HG02610 (cell line): ENCODE measurements at regions not wholly inside any gene's neighbourhood (a gene's known extent, or its start where the extent isn't known, plus 50 kb on each side); places are given as distances from the start of the nearest gene placed in this dataset.
"Not testable (repeated sequence)": the region's sequence is repeated elsewhere in the genome, so short reads cannot be mapped to it uniquely, and the experiment has no call there.

Experiments used
- ATAC-seq: cut with Tn5 transposase; IDR thresholded peaks from one replicate; pipeline ENCODE4 v1.9.1; 2021; ENCODE audit warnings: mild to moderate bottlenecking, moderate library complexity; ENCODE audit not compliant: unreplicated experiment

DNA sequence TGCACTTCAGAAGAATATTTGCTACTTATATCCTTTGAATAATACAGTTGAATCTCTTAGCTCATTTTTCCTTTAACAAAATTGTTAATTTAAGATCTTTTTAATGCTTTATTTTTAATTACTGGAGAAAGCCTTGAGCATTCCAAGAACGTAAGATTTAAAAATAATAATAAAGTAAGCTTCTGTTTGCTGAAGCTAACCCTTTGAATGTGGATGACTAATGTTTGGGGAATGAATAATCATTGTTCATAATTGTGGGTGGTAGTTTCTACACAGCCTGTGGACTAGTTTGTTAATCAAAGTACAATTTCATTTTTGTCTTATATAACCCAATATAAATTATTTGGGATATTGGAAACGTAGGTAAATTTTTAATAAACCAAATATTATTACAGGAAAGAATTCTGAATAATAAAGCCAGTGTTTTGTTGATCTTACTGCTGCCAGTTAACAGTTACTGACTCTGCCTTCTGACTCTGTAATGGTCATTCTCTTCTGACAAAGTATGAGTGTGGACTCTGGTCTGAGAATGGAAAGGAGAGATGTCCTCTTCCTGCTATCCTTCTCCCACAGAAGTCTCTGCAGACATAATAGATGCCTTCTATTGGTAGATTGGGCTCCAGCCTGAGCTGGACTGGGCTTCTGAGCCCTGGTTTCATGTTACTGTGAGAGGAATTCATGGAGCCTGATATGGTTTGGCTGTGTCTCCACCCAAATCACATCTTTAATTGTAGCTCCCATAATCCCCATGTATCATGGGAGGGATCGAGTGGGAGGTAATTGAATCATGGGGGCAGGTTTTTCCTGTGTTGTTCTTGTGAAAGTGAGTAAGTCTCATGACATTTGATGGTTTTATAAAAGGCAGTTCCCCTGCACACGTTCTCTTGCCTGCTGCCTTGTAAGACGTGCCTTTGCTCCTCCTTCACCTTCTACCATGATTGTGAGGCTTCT lies 292.7 kb upstream of the SLC39A10 start:
- ATAC-seq = no peak

DNA sequence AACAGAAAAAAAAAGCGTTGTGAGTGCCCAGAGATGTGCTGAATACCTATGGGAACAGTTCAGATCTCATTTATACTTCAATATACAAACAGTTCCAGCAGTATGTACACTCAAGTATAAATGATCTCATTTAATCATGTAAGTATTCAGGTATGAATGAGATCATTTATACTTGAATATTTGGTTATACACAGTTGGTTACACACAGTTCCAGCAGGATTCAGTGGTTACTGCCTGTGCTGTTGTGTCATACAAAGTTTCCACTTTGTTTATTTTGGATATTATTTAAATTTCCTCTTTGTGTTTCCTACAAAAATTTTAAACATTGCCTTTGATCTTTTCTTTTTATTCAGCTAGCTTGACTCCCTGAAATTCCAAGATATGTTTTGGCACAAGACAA lies 293.5 kb upstream of the SLC39A10 start:
- no peak for ATAC-seq

DNA sequence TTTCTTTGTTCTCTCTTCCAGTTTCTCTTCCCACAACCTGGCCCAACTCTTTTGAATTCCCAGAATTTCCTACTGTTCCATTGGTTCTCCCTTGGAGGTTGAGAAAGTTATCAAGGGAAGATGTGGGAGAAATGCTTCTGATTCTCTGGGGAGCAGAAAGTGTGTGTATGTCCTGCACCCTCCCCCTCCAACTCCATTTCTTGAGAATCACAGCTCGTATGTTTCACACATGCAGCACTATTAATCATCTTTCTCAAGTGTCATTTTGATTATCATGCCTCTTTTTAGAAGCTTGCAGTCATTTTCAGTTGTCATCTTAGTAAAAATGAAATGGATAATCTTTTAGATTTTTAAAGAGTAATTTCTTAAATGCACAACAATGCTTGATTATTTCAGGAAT lies 296.8 kb upstream of the SLC39A10 start:
- no peak for ATAC-seq

DNA sequence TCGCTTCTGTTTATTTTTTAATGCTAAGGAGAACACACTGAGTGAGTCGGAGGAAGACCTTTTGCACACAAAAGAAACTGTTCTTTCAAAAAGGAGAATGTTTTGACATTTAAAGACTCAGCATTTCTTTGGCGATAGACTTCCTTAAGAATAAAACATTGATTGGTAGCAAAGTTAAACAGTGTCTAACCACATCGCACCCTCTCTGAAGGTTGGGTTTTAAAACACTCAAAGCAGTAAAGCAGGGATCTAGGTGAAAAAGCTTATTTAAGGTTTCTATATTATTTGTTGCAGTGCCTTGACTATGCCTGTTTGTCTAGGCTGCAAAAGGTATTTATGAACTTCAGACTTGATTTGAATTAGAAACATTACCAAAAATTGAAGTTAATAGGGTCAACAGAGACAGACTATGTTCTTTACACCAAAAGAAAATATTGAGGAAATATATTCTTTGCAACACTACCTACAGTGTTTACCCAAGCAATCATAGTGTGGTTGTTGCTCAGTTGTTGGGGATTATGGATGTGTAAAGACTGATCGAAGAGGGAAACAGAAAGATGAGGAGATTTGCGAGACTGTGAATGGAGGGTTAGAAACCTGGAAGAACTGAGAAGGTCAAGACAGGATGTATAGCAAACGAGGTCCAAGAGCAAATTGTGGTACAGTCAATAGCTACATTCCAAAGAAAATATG lies 297.8 kb upstream of the SLC39A10 start:
- ATAC-seq = no peak

DNA sequence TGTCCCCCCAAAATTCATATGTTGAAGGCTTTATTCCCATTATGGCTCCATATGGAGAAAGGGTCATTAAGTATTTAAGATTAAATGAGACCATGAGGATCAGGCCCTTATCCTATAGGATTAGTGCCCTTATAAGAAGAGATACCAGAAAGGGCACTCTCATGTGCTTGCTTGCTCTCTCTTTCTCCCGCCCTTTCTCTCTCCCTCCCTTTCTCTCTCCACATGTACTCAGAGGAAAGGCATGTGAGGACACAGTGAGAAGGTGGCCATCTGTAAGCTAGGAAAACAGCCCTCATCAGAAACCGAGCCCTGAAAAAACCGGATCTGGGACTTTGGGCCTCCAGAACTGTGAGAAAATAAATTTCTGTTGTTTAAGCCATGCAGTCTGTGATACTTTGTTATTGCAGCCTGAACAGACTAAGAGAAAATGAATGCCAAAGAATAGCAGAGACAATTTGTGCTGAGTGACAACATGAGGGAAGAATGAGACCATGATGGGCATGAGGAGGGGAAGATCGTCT lies 300.0 kb upstream of the SLC39A10 start:
- no peak for ATAC-seq

DNA sequence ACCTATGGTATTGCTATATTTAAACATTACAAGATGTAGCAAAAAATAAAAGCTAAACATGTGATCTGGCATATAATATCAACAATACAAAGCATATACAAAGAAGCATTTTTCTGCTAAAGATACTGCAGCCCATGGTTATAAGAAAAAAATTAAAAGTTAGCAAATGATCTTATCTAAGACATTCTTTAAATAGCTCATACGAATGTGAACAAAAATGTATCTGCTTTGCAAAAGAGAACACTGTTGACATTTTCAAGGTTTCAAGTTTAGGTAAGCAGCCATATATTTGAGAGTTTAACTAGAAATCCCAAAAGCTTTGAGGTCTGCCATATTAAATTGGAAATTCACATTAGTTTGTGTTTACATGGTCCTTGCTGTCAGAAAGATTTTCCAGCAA lies 301.0 kb upstream of the SLC39A10 start:
- no peak for ATAC-seq

DNA sequence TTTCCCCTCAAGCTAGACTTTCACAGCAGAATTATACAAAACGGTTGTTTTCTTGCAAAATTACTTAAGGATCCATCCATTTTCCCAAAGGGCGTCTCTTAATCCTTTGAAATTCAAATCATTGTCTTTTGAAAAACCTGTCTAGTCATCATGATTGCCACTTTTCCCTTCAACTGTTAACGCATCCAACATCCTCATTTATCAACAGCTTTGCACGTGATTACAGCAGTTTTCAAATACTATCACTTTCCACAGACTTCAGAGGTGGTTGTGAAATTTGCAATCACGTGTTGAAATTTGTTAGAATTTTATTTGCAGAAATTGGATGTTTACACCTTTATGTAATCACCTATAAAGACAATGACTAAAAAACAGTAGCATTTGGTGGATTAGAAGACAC lies 304.4 kb upstream of the SLC39A10 start:
- no peak for ATAC-seq

DNA sequence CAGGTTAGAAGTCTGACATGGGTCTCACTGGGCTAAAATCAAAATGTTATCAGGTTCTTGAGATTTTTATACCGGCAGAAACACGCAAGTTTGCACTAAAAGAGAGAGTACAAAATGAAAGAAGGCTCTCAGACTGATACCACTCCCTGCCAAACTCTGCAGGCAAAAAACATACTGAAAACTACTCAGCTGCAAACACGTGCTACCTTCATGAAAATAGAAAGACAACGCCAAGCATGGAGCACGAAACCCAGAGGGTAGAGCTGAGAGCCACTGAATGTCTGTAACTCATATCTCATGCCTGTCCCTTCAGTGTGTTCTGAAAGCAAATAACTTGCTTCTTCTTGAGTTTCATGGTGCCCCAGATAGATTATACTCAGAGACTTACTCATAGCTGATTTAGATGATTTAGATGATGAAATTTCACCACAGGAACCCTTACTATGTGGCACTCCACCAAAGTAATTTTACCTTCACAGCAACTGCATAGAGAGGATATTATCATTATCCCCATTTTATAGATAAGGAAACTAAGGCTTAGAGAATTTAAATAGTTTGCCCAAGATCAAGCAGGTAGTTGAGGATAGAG lies 313.0 kb upstream of the SLC39A10 start:
- ATAC-seq = no peak

DNA sequence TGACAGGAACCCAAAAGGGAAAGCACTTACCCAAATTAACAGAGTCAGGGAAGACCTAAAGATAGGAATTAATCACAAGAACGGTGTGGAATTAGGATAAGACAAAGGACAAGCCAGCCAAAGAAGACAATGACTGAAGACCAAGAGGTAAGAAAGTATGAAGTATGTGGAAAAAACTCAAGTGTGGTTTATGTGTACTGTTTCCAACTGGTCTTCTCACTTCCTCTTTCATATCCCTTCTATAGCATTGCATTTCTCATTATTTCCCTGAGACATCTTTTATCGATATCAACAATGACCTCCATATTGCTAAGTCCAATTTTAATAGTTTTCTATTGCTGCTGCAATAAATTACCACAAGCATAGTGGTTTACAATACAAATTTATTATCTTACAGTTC lies 313.5 kb upstream of the SLC39A10 start:
- ATAC-seq = no peak

DNA sequence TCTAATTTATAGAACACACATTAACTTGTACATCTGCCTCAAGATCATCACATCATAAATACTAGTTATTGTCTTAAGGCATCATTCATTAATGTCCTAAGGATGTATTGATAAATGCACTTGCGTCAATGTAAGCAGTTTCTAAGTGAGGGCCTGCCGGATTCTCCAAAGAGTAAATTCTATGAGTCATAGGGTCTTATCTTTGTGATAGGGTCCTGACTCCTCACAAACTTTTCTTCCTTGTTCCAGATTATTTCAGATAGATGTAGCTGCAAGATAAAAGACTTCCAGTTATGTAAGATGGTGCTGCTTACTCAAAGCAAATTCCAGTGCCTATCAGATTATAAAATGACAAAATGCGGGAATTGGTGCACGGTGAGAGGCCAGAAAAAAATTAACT lies 315.0 kb upstream of the SLC39A10 start:
- no peak for ATAC-seq

DNA sequence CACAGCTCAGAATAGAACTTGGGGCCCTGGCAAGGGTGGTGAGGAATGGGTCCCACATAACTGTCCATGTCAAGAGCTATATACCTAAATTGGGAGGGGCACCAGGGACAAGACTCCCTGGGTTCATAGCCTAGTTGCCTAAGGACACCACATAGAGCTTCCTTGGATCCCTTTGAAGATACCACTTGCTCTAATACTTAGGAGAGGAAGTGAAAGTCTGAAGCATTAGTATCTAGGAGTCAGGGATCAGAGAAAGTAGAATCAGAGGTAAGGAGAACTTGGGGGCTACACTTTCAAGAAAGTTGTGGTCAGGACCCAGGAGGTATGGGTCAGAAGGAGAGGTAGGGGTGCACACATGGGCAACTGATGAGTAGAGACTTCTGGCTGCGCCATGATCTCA lies 318.2 kb upstream of the SLC39A10 start:
- no peak for ATAC-seq

DNA sequence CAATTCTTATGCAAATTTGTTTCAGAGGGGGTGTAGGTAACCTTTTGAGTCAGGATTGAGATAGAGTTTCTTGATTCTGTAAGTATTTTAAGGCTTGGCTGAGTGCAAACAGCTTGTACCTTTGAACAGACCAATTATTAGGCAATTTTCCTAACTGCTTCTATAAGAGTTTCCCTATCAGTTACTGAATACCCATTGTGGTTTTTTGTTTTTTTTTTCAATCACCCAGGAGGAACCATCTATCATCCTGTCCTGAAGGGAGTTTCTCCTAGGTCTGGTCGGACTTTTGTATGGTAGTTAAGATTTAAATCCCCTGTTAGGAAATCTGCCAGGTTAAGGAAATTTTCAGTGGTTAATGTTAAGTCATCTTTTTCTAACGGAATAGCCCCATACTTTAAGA lies 319.4 kb upstream of the SLC39A10 start:
- ATAC-seq = peak; percentile 74

DNA sequence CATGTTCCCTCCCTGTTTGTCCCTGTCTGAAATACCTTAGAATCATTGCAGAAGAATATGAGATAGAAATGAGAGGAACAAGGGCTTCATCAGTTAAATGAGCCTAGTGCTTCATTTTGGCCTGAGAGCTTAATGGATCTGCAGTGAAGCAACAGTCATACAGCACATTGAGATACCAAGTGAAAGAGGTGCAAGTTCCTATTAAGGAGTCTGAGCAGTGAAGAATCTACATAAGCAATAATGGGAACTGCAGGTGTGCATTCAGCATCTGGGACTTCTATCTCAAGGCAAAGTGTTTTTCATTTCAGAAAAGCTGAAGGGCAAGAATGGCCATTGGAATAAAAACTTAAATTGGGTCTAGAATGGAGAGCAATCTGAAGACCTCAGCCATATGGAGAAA lies 323.2 kb upstream of the SLC39A10 start:
- peak; percentile 36 for ATAC-seq

DNA sequence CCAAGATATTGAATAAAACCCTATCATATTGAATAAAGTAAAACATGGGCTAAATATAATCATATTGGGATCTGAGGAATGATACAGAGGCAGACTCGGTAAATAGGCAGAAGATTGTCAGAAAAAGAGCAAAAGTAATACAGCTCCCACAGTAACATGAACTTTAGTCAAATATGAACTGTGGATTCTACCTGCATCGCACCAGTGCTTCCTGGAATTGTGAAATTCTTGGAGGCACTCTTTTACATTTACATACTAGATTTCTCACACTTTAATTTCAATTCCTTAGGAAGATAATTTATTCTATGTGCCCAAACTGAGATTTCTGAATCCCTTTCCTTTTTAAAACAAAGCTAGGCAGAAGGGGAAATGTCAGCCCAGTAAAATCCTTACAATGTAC lies 325.1 kb upstream of the SLC39A10 start:
- ATAC-seq = no peak

DNA sequence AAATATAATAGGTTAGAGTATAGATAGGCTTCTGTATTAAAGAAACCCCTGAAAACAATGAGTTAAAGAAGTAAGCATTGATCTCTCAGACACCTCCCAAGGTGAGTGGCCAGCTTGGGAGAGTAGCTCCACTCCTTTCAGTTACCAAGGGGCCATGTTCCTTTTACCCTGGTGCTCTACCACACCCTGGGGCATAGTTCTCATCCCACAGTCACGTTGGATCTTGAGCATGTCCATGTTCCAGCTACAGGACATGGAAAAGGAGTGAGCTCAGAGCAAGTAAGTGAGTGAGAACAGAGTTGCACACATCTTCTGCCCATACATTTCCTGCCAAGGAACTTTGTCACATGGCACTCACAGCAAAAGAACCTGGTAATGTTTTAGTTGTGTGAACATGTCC lies 325.9 kb upstream of the SLC39A10 start:
- ATAC-seq = no peak

DNA sequence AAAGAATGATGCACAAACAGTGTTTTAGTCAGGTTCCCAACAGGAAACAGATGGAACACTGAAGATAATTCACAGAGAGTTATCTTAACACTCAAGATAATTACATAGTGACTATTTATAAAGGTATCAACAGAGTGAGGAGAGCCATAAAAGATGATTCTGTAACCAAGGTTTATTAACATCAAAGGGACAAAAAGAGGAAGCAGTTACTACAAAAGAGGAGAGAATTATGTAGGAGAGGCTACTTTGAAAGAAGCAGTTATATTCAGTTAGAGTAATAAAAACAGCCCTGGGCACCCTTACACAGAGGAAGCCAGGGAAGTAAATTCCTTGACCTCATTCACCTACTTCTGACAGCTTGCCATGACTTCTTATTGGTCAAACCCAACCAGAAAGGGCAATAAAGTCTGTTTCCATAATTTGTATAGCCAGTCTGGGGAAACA lies 326.5 kb upstream of the SLC39A10 start:
- no peak for ATAC-seq

DNA sequence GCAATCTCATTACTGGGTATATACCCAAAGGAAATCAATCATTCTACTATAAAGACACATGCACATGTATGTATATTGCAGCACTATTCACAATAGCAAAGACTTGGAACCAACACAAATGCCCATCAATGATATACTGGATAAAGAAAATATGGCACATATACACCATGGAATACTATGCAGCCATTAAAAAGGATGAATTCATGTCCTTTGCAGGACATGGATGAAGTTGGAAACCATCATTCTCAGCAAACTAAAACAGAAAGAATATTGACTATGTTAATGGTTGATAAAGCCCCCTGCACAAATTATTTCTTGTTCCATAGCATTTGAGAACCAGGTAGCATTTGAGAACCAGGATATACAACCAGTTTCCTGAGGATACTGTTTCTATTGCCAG lies 327.2 kb upstream of the SLC39A10 start:
- not testable (repeated sequence) for ATAC-seq

DNA sequence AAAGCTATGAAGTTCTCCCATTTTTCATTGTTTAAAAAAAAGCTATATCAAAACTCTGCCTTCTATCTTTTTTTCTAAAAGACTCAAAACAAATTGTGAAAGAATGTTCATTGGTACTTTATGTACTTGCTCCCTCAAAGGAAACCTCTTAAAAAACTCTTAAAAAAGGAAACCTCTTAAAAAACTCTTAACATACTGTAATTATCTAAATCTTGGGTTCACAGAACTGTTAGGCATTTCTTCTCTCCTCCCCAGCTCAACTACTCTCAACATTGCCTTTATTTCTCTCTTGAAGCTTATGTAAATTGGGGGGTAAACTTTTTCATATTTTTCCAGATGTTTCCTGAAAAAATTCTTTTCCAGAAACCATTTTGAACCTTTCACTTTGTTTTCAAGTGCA lies 330.5 kb upstream of the SLC39A10 start:
- ATAC-seq = no peak

DNA sequence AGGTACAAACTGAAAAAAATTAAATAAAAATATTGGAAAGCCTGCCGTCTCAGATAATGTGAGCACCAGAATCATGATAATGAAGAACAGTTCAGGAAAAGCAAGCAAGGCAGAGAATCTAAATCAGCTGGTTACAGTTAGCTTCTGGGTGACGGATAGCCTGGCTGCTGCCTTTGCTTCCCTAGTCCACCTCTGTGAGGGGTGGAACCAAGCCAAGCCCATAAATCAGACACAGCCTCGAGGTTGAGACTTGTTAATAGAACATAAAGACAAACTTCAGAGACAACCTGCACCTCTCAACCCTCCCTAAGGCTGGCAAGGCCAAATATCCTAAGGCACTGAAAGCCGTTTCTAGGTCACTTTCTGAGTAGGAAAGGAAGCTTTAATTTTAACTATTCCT lies 334.7 kb upstream of the SLC39A10 start:
- ATAC-seq = no peak

DNA sequence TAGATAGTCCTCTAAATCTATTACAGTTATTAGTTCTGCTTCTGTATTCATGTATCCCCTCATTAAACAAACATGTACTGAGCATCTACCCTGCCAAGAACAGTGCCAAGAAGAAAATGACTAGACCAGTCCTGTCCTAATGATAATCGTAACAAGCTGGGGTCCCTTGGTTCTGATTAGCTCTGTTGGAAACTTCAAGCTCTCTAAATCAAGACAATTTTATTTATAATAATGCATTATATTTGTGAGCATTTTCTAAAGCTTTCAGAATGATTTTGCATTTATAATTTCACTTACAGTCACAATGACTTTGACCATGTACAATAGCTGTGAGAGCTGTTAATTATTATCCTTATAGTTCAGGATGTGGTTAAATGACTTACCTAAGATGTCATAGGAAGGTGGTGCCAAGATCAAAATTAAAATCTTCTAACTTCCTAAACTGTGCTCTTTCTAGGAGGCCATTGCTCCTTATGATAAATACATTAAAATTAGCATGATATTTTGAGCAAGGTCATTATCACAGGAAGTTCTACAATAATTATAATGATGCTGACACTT lies 336.5 kb upstream of the SLC39A10 start:
- ATAC-seq = peak; percentile 49
